CD4-positive, alpha-beta T cell (primary cell): ENCODE measurements at regions not wholly inside any gene's neighbourhood (a gene's known extent, or its start where the extent isn't known, plus 50 kb on each side); places are given as distances from the start of the nearest gene placed in this dataset.

Experiments used
- ATAC-seq: fragments of 200-7000 bp; cut with Tn5 transposase; one replicate; pipeline ENCODE4 v1.10.0; 2022; ENCODE audit warnings: mild to moderate bottlenecking; ENCODE audit not compliant: poor library complexity
- CTCF ChIA-PET: fragments of 350-600 bp; sonication (Branson Sonifier 250); formaldehyde crosslinking; loops from one replicate; lab custom pipeline; 2021; ENCODE audit warnings: antibody characterized with exemption, inconsistent platforms; lab: Charles Lee
- POLR2A ChIA-PET: fragments of 350-600 bp; sonication (Branson Sonifier 250); formaldehyde crosslinking; loops from one replicate; lab custom pipeline; 2021; ENCODE audit warnings: antibody characterized with exemption, inconsistent platforms; lab: Charles Lee
- DNase-seq, 14 experiments: peaks; one replicate each; pipeline ENCODE4 v3.0.0-alpha.2; 2013 to 2020; ENCODE audit warnings: mixed read lengths in 2 of 14
- H3K27ac ChIP-seq, 2 donors: one replicate each; pipeline versions ENCODE4 v1.5.1 to v1.7.0; 2013; ENCODE audit warnings: low read length in 2 of 2, low read depth in 1 of 2, mild to moderate bottlenecking in 1 of 2
- H3K27me3 ChIP-seq, 2 experiments: 1 replicate in 1 of 2; 2 replicates in 1 of 2; pipeline versions ENCODE4 v1.6.1 to v1.7.0; 2013; ENCODE audit warnings: low read length in 2 of 2, control low read depth in 1 of 2, mild to moderate bottlenecking in 1 of 2, moderate library complexity in 1 of 2; ENCODE audit not compliant: insufficient read depth in 2 of 2, control insufficient read depth in 1 of 2
- H3K36me3 ChIP-seq: one replicate; pipeline ENCODE4 v1.6.1; 2013; ENCODE audit warnings: low read length, control low read depth; ENCODE audit not compliant: insufficient read depth
- H3K4me1 ChIP-seq: one replicate; pipeline ENCODE4 v1.6.1; 2013; ENCODE audit warnings: low read length, control low read depth; ENCODE audit not compliant: insufficient read depth
- H3K4me3 ChIP-seq: one replicate; pipeline ENCODE4 v1.5.1; 2013; ENCODE audit warnings: mild to moderate bottlenecking, low read length, moderate library complexity
- H3K9me3 ChIP-seq, 2 experiments: 1 replicate in 1 of 2; 2 replicates in 1 of 2; pipeline versions ENCODE4 v1.6.1 to v1.7.0; 2013; ENCODE audit warnings: low read length in 2 of 2, mild to moderate bottlenecking in 2 of 2, control low read depth in 1 of 2, moderate library complexity in 1 of 2; ENCODE audit not compliant: control insufficient read depth in 1 of 2, insufficient read depth in 1 of 2
- H3K27ac Mint-ChIP-seq: one replicate; pipeline ENCODE4 v1.8.0; 2020; ENCODE audit warnings: mixed read lengths
- H3K27me3 Mint-ChIP-seq: one replicate; pipeline ENCODE4 v1.8.0; 2021; ENCODE audit warnings: mixed read lengths
- H3K36me3 Mint-ChIP-seq: one replicate; pipeline ENCODE4 v1.8.0; 2021; ENCODE audit warnings: low read depth, mixed read lengths
- H3K4me1 Mint-ChIP-seq: one replicate; pipeline ENCODE4 v1.8.0; 2021; ENCODE audit warnings: low read depth, mixed read lengths
- H3K4me3 Mint-ChIP-seq: one replicate; pipeline ENCODE4 v1.8.0; 2020; ENCODE audit warnings: mild to moderate bottlenecking, mixed read lengths
- H3K9me3 Mint-ChIP-seq: one replicate; pipeline ENCODE4 v1.8.0; 2020; ENCODE audit warnings: mixed read lengths
- intact Hi-C, 2 experiments: fragments of 100-400 bp; cut with DNase I in 1 of 2; cut with micrococcal nuclease in 1 of 2; formaldehyde crosslinking; loops; one replicate each; pipeline versions ENCODE4 v1.15.1 to v1.9.0; 2023 to 2025; cut with DNase I, micrococcal nuclease
- TF ChIP-seq, protein P1 (sequence below): fragments of 200-600 bp; IDR thresholded peaks from one replicate; pipeline ENCODE4 v1.8.0; 2022; ENCODE audit warnings: antibody characterized with exemption, mild to moderate bottlenecking

DNA sequence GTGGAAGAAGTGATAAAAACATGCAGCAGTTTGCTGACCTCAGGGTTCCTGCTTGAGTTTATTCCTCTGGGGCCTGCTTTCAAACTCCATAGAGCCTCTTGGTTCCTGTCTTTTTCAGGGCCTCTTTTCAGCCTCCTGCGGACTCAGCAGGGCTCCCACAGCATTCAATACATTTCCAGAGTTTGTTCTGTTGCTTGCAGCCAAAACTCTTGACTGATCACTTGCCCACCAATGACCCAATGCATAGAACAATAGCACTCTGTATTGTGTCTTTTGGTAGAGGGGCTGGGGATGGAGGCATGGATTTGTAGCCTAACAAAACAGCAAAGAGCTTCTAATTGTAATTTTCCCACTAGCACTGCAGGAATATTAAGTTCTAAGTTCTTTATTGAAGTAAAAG, 50.8 kb upstream of the CREB5 start:
- Histone ChIP-seq H3K4me3 (no peak overlapping the region), H3K9me3 (no peaks in the 10 kb centered on the region), H3K27me3 (no peaks in the 10 kb centered on the region), H3K36me3 (no peaks in the 10 kb centered on the region), H3K27ac (no peak overlapping the region), H3K4me1 (no peaks in the 10 kb centered on the region)
- intact Hi-C loops = no loop called here
- Mint-ChIP-seq H3K9me3 (peaks cover 10% of the 10 kb centered on the region), H3K4me1 (no peaks in the 10 kb centered on the region), H3K36me3 (no peaks in the 10 kb centered on the region), H3K27ac (no peak overlapping the region), H3K4me3 (no peak overlapping the region), H3K27me3 (no peaks in the 10 kb centered on the region)
- DNase-seq (no peak), ATAC-seq (no peak)
- ChIA-PET CTCF (no interaction called here), POLR2A (interaction anchor here (1.1 kb wide), 1 partner anchor 8 kb away, joined by 3 read pairs; no protein-coding TSS in a partner anchor)
- TF ChIP-seq, protein P1, sequence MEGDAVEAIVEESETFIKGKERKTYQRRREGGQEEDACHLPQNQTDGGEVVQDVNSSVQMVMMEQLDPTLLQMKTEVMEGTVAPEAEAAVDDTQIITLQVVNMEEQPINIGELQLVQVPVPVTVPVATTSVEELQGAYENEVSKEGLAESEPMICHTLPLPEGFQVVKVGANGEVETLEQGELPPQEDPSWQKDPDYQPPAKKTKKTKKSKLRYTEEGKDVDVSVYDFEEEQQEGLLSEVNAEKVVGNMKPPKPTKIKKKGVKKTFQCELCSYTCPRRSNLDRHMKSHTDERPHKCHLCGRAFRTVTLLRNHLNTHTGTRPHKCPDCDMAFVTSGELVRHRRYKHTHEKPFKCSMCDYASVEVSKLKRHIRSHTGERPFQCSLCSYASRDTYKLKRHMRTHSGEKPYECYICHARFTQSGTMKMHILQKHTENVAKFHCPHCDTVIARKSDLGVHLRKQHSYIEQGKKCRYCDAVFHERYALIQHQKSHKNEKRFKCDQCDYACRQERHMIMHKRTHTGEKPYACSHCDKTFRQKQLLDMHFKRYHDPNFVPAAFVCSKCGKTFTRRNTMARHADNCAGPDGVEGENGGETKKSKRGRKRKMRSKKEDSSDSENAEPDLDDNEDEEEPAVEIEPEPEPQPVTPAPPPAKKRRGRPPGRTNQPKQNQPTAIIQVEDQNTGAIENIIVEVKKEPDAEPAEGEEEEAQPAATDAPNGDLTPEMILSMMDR = no peak

- Histone ChIP-seq H3K27me3 (no peaks in the 10 kb centered on the region), H3K4me1 (no peaks in the 10 kb centered on the region), H3K36me3 (no peaks in the 10 kb centered on the region), H3K27ac (no peak overlapping the region), H3K9me3 (no peaks in the 10 kb centered on the region), H3K4me3 (no peak overlapping the region)
- H3K27me3 Mint-ChIP-seq = peaks cover 5% of the 10 kb centered on the region
- ChIA-PET POLR2A (interaction anchor here (1.1 kb wide), 1 partner anchor 9 kb away, joined by 3 read pairs; no protein-coding TSS in a partner anchor), CTCF (no interaction called here)
- H3K4me3 Mint-ChIP-seq = no peak overlapping the region
- ATAC-seq (no peak), DNase-seq (no peak)
- TF ChIP-seq, protein P1 = no peak
- H3K36me3 Mint-ChIP-seq = no peaks in the 10 kb centered on the region
- no peaks in the 10 kb centered on the region for H3K4me1 Mint-ChIP-seq
- H3K9me3 Mint-ChIP-seq = peaks cover 10% of the 10 kb centered on the region
- no peak overlapping the region for H3K27ac Mint-ChIP-seq
- intact Hi-C loops = no loop called here
Measured at GRCh38 chr7:28362182-28362581, 50.1 kb upstream of the CREB5 start.
